ENCODE measurements at regions not wholly inside any gene's neighbourhood (a gene's known extent, or its start where the extent isn't known, plus 50 kb on each side); places are given as distances from the start of the nearest gene placed in this dataset.

GRCh38 chr2:12478151-12479064 is 238.3 kb upstream of the TRIB2 start:
- WGBS = 85% methylated on average over 9 of the region's 9 CpGs
- TF ChIP-seq CTCF (IDR thresholded peaks at IDR 0.05) (no peak), POLR2A (IDR thresholded peaks at IDR 0.05) (no peak), POLR2AphosphoS5 (IDR thresholded peaks at IDR 0.05) (no peak)
- intact Hi-C loops (cut with DNase I) = no loop called here

GRCh38 chr2:12479065-12479601 is 237.6 kb upstream of the TRIB2 start:
- Histone ChIP-seq H3K36me3 (no peaks in the 10 kb centered on the region), H3K9me3 (no peaks in the 10 kb centered on the region), H3K4me3 (no peak overlapping the region), H3K4me1 (replicated peaks) (no peaks in the 10 kb centered on the region), H3K27ac (no peak overlapping the region), H3K27me3 (replicated peaks; ENCODE audit: insufficient read depth) (no peaks in the 10 kb centered on the region)
- WGBS = 67% methylated on average over 1 of the region's 1 CpG
- intact Hi-C loops (cut with DNase I) = no loop called here
- DNase-seq (ENCODE audit: low spot score) = no peak
- TF ChIP-seq POLR2A (IDR thresholded peaks at IDR 0.05) = no peak
- no peak for TF ChIP-seq CTCF (IDR thresholded peaks at IDR 0.05)
- no peak for TF ChIP-seq POLR2AphosphoS5 (IDR thresholded peaks at IDR 0.05)

More at GRCh38 chr2:12478151-12479064, 238.3 kb upstream of the TRIB2 start:
- Histone ChIP-seq H3K9me3 (no peaks in the 10 kb centered on the region), H3K4me1 (replicated peaks) (no peaks in the 10 kb centered on the region), H3K27me3 (replicated peaks; ENCODE audit: insufficient read depth) (no peaks in the 10 kb centered on the region), H3K36me3 (no peaks in the 10 kb centered on the region), H3K27ac (no peak overlapping the region), H3K4me3 (no peak overlapping the region)
- no peak for DNase-seq (ENCODE audit: low spot score)

- DNase-seq (ENCODE audit: low spot score) = no peak
- Histone ChIP-seq H3K4me1 (replicated peaks) (peaks cover 4% of the 10 kb centered on the region), H3K27ac (no peak overlapping the region), H3K9me3 (no peaks in the 10 kb centered on the region), H3K36me3 (no peaks in the 10 kb centered on the region), H3K4me3 (no peak overlapping the region), H3K27me3 (replicated peaks; ENCODE audit: insufficient read depth) (no peaks in the 10 kb centered on the region)
- no peak for TF ChIP-seq POLR2A (IDR thresholded peaks at IDR 0.05)
- TF ChIP-seq POLR2AphosphoS5 (IDR thresholded peaks at IDR 0.05) = no peak
- TF ChIP-seq CTCF (IDR thresholded peaks at IDR 0.05) = no peak
- WGBS = 82% methylated on average over 3 of the region's 3 CpGs
- intact Hi-C loops (cut with DNase I) = no loop called here
Measured at GRCh38 chr2:12484536-12485115, 232.1 kb upstream of the TRIB2 start.

- Histone ChIP-seq H3K27me3 (replicated peaks; ENCODE audit: insufficient read depth) (no peaks in the 10 kb centered on the region), H3K4me3 (no peak overlapping the region), H3K9me3 (no peaks in the 10 kb centered on the region), H3K4me1 (replicated peaks) (peaks cover 4% of the 10 kb centered on the region), H3K36me3 (no peaks in the 10 kb centered on the region), H3K27ac (no peak overlapping the region)
- TF ChIP-seq POLR2AphosphoS5 (IDR thresholded peaks at IDR 0.05) (peak; percentile 30), POLR2A (IDR thresholded peaks at IDR 0.05) (no peak)
- intact Hi-C loops (cut with DNase I) = no loop called here
- WGBS = 46% methylated on average over 9 of the region's 9 CpGs
- peak; percentile 26 for DNase-seq (ENCODE audit: low spot score)
Measured at GRCh38 chr2:12486205-12487118, 230.3 kb upstream of the TRIB2 start.
